ENCODE measurements at regions not wholly inside any gene's neighbourhood (a gene's known extent, or its start where the extent isn't known, plus 50 kb on each side); places are given as distances from the start of the nearest gene placed in this dataset.

GRCh38 chr4:151994429-151994828 is 233.6 kb upstream of the GATB start:
- no peak overlapping the region for H3K27ac ChIP-seq
- TF ChIP-seq CTCF (IDR thresholded peaks at IDR 0.05), result no peak
- no peak for TF ChIP-seq ZFX (IDR thresholded peaks at IDR 0.05; ENCODE audit: borderline replicate concordance)

- H3K27ac ChIP-seq, result no peak overlapping the region
- TF ChIP-seq CTCF (IDR thresholded peaks at IDR 0.05) (no peak), ZFX (IDR thresholded peaks at IDR 0.05; ENCODE audit: borderline replicate concordance) (no peak)
Measured at GRCh38 chr4:151993521-151993920, 232.7 kb upstream of the GATB start.

- TF ChIP-seq CTCF (IDR thresholded peaks at IDR 0.05) (no peak), ZFX (IDR thresholded peaks at IDR 0.05; ENCODE audit: borderline replicate concordance) (no peak)
- no peak overlapping the region for H3K27ac ChIP-seq
Measured at GRCh38 chr4:151992332-151993154, 231.7 kb upstream of the GATB start.

GRCh38 chr4:151991884-151992167 is 231.0 kb upstream of the GATB start:
- no peak for TF ChIP-seq CTCF (IDR thresholded peaks at IDR 0.05)
- TF ChIP-seq ZFX (IDR thresholded peaks at IDR 0.05; ENCODE audit: borderline replicate concordance), result no peak
- H3K27ac ChIP-seq, result no peak overlapping the region

GRCh38 chr4:151991001-151991883 is 230.4 kb upstream of the GATB start:
- no peak for TF ChIP-seq CTCF (IDR thresholded peaks at IDR 0.05)
- TF ChIP-seq ZFX (IDR thresholded peaks at IDR 0.05; ENCODE audit: borderline replicate concordance), result no peak
- H3K27ac ChIP-seq, result no peak overlapping the region

- no peak for TF ChIP-seq CTCF (IDR thresholded peaks at IDR 0.05)
- TF ChIP-seq ZFX (IDR thresholded peaks at IDR 0.05; ENCODE audit: borderline replicate concordance), result no peak
- H3K27ac ChIP-seq, result no peak overlapping the region
Measured at GRCh38 chr4:151990201-151990600, 229.4 kb upstream of the GATB start.

- no peak for TF ChIP-seq CTCF (IDR thresholded peaks at IDR 0.05)
- no peak for TF ChIP-seq ZFX (IDR thresholded peaks at IDR 0.05; ENCODE audit: borderline replicate concordance)
- no peak overlapping the region for H3K27ac ChIP-seq
Measured at GRCh38 chr4:151988591-151988990, 227.8 kb upstream of the GATB start.

Measured in 22Rv1 (cell line).